HCEC 1CT (cell line): ENCODE measurements at regions not wholly inside any gene's neighbourhood (a gene's known extent, or its start where the extent isn't known, plus 50 kb on each side); places are given as distances from the start of the nearest gene placed in this dataset.
"Not testable (repeated sequence)": the region's sequence is repeated elsewhere in the genome, so short reads cannot be mapped to it uniquely, and the experiment has no call there.

Experiments
- DNase-seq: peaks from one replicate; pipeline ENCODE4 v3.0.0-alpha.2; 2017

DNA sequence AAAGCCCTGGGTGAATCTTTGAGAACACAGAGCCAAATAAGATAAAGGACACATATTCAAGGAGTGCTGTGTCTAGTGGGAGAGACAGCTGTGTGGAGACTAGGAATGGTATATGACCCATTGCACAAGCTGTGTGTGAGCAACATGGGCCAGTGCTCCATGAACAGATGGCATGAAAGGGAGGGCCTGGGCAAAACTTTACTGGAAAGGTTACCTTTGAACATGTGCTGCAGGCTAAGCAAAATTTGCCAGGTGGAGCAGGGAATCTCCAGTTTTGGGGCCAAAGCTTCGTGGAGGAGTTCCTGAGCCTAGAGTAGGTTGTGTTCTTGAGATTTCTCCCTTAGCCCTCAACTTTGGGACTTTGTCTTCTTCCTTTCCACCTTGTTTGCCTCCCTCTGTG lies 446.1 kb upstream of the PROX1 start:
- no peak for DNase-seq

DNA sequence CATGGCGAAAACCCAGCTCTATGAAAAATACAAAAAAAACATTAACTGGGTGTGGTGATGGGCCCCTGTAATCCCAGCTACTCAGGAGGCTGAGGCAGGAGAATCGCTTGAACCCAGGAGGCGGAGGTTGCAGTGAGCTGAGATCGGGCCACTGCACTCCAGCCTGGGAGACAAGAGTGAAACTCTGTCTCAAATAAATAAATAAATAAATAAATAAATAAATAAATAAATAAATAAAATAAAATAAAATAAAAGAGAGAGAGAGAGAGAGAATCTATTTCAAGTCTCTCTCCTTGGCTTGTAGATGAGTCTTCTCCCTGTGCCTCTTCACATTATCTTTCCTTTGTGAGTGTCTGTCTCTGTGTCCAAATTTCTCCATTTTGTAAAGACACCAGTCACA lies 442.6 kb upstream of the PROX1 start:
- not testable (repeated sequence) for DNase-seq

- DNase-seq, result no peak
Measured at GRCh38 chr1:213549982-213550381, 437.8 kb upstream of the PROX1 start.

DNA sequence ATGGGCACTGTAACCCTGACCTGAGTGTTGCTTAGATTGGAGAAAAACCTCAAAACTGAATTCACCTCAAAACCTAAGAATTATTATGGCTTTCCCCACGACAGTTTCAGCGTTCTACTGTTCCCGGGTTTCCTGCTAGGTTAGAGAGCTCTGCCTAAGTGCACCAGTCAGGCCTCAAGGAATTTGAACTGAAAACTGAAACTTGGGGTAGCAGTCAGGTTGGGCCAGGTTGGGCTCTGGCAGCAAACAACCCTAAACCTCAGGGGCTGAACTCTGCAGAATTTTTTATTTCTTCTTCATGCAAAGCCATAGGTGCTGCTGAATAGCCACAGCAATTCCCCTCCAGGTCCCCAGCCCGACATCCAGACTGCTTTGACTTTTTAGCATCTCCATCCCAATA lies 437.0 kb upstream of the PROX1 start:
- DNase-seq, result no peak

DNA sequence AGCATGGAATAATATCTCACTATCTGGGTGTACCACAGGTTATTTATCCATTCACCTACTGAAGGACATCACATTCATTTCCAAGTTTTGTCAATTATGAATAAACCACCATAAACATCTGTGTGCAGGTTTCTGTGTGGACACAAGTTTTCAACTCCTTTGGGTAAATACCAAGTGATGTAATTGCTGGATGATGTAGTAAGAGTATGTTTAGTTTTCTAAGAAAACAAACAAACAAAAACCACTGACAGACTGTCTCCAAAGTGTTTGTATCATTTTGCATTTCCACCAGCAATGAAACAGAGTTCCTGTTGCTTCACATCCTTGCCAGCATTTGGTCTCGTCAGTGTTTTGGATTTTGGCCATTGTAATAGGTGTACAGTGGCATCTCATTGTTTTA lies 435.7 kb upstream of the PROX1 start:
- DNase-seq, result no peak

DNA sequence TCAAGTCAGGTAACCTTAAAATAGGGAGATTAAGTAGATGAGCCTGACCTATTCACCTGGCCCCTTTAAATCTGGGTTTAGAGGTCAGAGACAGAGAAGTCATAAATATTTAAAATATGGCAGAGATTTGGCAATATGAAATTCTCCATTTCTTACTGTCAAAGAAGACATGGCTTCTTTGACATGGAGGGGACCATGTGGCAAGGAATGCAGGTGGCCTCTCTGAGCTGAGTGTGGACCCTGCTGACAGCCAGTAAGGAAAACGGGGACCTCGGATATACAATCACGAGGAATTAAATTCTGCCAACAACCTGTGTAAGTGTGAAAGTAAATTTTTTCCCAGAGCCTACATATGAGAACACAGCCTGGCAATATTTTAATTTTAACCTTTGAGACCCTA lies 427.5 kb upstream of the PROX1 start:
- no peak for DNase-seq

- no peak for DNase-seq
Measured at GRCh38 chr1:213561870-213562269, 425.9 kb upstream of the PROX1 start.

DNA sequence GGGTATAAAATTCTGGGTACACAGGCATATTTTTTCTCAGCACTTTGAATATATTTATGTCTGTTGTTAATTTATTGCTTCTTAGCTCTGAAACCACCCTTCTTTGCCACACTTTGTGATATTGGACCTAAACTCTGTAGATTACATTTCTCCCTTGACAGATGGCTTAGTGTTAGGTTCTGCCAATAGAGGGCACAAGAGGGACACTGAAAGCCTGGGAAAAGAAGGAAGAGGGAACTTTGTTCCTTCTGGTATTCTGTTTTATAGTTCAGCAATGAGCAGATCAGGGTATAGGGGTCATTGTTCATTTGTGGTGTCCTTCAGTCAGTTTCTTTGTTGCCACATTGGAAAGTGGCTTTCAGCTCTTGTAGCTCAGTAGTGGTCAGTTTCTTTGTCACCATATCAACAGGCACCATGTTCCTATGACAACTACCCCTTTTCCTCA lies 423.5 kb upstream of the PROX1 start:
- no peak for DNase-seq

DNA sequence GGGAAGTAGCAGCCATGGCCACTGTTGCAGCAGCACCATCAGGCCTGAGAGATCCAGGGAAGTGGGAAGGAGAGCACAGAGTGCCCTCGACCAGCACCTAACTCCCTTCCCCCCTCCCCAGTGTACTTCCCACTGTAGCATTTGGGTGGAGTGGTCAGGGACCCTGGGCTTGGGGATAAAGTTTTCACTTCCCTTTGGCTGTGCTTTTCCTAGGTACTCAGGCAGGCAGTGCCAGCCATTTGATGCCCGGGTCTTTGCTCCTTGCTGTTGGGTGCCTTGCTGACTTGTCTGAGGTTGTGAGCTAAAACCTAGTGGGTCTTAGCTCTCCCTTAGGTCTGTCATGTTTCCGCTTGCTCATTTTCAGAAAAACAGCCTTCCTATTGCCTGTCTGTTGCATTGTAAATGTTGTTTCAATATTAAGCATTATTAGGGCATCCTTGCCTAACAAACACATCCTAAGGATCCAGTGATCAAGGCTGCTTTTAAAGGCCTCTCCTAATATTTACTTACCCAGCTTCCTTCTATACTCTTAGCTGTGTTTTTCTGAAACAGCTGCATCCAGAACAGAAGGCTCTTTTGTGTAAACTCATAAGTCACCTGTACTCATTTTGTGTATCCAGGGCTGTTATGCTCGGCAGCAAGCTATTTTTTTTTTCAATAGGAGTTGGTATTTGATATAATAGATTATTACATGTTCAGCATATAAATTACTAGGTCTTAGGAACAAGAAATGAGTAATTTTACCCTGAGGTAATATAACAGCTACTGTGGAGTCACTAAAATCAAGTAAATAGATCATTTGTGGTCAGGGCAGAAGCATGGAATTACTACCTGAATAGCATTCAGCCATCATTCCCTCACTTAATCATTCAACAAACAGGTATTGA lies 418.6 kb upstream of the PROX1 start:
- no peak for DNase-seq

- DNase-seq, result no peak
Measured at GRCh38 chr1:213569816-213570150, 418.0 kb upstream of the PROX1 start.

DNA sequence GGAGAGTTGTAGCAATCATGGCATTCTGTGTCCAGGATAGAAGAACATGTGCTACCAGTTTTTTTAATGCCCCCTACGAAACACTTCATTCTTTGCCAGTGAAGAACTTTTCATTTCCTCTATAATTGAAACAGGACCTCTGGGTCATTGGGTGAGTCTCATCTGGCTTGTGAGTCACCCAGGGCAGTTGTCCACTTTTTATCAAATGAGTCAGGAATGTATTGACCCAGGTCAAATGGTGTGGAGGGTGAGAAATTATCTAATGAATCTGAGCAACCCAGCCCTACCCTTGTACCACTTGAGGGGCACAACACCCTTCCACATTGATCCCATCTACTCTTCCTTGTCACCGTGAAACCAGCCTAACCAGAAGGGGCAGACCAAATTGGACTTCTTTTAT lies 417.3 kb upstream of the PROX1 start:
- no peak for DNase-seq

DNA sequence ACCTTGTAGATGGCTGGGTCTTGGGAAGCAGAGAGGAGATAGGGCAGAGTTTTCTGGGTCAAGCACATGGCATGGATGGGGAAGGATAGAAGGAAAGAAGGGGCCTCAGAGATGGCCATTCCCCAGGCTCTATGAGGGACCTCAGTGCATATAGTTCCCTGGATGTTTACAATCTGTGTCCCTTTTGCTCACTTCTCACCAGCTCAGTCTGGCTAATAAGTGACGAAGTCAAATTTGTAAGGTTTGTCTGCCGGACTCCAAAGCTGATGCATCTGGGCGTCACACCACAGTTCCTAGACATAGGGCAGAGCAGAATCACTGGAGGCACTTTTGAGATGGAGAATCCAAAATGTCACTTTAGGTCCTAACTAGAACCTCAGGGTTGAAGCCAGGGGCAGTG lies 416.4 kb upstream of the PROX1 start:
- DNase-seq, result no peak

DNA sequence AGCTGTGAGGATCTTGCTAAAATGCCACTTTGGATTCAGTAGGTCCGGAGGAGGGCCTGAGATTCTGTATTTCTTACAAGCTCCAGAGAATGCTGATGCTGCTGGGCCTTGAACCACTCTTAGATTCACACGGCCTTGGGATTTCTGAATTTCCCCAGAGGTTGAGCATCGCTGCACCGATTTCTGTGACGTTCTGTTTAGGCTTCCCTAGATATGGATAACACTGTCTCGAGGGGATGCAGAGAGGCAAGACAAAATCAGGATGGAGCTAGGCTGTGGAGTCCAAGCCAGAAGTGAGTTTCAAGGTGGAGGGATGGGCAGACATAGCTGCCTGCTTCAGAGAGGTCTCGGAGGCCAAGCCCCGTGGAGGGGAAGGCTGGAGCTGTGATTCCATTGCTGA lies 415.9 kb upstream of the PROX1 start:
- DNase-seq, result no peak

- no peak for DNase-seq
Measured at GRCh38 chr1:213572912-213573647, 414.7 kb upstream of the PROX1 start.

- DNase-seq, result no peak
Measured at GRCh38 chr1:213573648-213574009, 414.1 kb upstream of the PROX1 start.

GRCh38 chr1:213582976-213583567 lies 404.7 kb upstream of the PROX1 start:
- DNase-seq, result no peak

GRCh38 chr1:213584272-213584671 lies 403.5 kb upstream of the PROX1 start:
- no peak for DNase-seq

- DNase-seq, result no peak
Measured at GRCh38 chr1:213585402-213585801, 402.4 kb upstream of the PROX1 start.

DNA sequence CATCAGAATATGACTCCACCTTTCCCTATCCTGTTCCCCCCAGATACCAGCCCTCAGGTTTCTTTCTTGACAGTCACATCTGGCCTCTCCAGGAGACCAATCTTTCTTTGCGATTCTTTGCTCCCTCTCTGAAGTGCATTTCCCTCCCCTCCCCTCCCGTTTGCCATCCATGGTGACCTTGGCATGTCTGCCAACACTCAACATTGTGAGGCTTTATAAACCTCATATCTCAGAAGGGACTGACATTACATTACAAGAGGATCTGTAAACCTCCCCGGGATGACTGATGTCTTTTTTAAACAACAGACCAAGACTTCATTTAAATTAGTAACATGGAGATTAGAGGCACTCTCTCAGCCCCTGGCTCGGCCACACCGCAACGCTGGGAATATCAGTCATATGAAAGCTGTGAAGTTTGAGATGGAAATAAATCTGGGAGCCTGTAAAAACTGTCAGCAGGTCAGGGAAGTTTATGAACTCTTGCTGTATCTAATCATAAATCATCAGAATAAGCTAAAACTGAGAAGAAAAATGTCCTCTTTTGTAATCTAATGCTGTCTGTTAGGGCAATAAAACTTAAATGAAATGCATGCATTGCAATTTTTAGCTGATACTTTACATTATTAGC lies 401.7 kb upstream of the PROX1 start:
- DNase-seq, result no peak

GRCh38 chr1:213586587-213586972 lies 401.2 kb upstream of the PROX1 start:
- no peak for DNase-seq

DNA sequence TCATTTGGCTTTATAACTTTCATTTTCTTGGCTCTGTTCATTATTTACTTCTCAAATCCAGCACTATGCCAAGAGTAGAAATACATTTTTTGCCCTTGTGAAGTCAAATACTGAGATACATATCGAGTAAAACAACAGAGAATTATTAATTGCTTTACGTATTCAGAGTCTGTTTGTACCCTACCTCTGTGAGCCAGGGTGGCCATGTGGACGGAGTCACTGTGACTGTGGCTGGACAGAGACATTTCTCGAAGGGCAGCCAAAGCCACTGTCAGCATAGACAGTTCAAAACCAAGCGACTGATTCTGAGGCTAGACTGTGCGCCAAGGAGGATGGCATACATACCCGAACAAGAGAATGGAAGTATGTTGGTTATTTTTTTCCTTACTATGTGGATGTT lies 391.0 kb upstream of the PROX1 start:
- DNase-seq, result no peak

DNA sequence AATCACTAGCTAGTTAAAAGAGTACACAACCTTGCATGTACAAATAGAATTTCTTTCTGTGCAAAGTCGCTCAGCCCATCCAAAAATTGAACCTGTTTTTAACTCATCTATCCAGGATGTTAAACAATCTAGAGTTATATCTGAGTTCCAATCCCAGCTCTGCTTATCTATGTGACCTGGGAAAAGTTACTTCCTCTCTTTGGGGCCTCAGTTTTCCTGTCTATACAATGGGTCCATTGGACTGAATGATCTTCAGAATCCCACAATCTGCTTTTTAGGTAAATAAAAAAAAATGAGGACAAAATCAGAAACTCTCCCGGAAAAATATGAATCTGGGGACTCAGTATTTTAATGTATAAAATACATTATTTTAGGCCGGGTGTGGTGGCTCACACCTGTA lies 389.5 kb upstream of the PROX1 start:
- no peak for DNase-seq

GRCh38 chr1:213600879-213601278 lies 386.9 kb upstream of the PROX1 start:
- no peak for DNase-seq

DNA sequence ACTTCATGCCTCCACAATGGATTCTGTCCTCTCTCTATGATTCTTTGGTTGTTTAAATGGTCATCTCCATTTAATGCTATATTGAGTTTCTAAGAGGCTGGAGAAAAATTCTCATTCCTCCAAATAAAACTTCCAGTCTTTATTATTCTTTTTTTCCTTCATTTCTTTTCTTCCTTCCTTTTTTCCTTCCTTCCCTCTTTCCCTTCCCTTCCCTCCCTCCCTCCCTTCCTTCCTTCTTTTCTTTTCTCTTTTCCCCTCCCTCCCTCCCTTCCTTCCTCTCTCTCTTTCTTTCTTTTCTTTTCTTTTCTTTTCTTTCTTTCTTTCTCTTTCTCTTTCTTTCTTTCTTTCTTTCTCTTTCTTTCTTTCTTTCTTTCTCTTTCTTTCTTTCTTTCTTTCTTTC lies 386.1 kb upstream of the PROX1 start:
- not testable (repeated sequence) for DNase-seq
